Glomerular visceral epithelial cell (primary cell): ENCODE measurements at regions not wholly inside any gene's neighbourhood (a gene's known extent, or its start where the extent isn't known, plus 50 kb on each side); places are given as distances from the start of the nearest gene placed in this dataset.

Experiments used
- DNase-seq: peaks from one replicate; pipeline ENCODE4 v3.0.0-alpha.2; 2016; ENCODE audit errors: extremely low spot score

GRCh38 chr3:190722181-190722905 lies 140.2 kb downstream of the GMNC start:
- no peak for DNase-seq

GRCh38 chr3:190721330-190721729 lies 141.2 kb downstream of the GMNC start:
- peak; percentile 88 for DNase-seq

- DNase-seq = peak; percentile 56
Observed at GRCh38 chr3:190718671-190719070, 143.8 kb downstream of the GMNC start.

GRCh38 chr3:190718097-190718496 lies 144.4 kb downstream of the GMNC start:
- no peak for DNase-seq

- no peak for DNase-seq
Observed at GRCh38 chr3:190716961-190717360, 145.5 kb downstream of the GMNC start.

- DNase-seq = no peak
Observed at GRCh38 chr3:190716211-190716610, 146.3 kb downstream of the GMNC start.

- no peak for DNase-seq
Observed at GRCh38 chr3:190710723-190711122, 151.8 kb downstream of the GMNC start.

GRCh38 chr3:190709351-190709773 lies 153.1 kb downstream of the GMNC start:
- peak; percentile 62 for DNase-seq
